ENCODE measurements at regions not wholly inside any gene's neighbourhood (a gene's known extent, or its start where the extent isn't known, plus 50 kb on each side); places are given as distances from the start of the nearest gene placed in this dataset.

GRCh38 chr6:22418714-22419113 lies 121.9 kb upstream of the PRL start:
- H2BK5ac ChIP-seq (ENCODE audit: low read length) = no peak overlapping the region
- no peak overlapping the region for H3K56ac ChIP-seq (ENCODE audit: low read length)
- no peak overlapping the region for H2BK15ac ChIP-seq (replicated peaks; ENCODE audit: low read depth)
- H3K27me3 ChIP-seq (ENCODE audit: insufficient read depth, low read length, poor library complexity) = no peaks in the 10 kb centered on the region
- H3K36me3 ChIP-seq (ENCODE audit: control insufficient read depth, insufficient read depth, low read length) = no peaks in the 10 kb centered on the region
- no peaks in the 10 kb centered on the region for H3K4me1 ChIP-seq (ENCODE audit: control insufficient read depth, low read depth, low read length)
- no CpG with 5 or more reads among the region's 1 CpG for WGBS (ENCODE audit: extremely low coverage, insufficient coverage, low lambda C conversion rate)
- no peak overlapping the region for H3K27ac ChIP-seq (ENCODE audit: low read depth, low read length)
- H3K4me3 ChIP-seq (ENCODE audit: low read length) = no peak overlapping the region
- no peak overlapping the region for H3K4ac ChIP-seq (ENCODE audit: low read depth, low read length)
- H3K23ac ChIP-seq (ENCODE audit: low read length) = no peak overlapping the region
- DNase-seq = no peak
- no peaks in the 10 kb centered on the region for H3K79me1 ChIP-seq (ENCODE audit: low read length)
- H2AK5ac ChIP-seq (ENCODE audit: low read length) = no peak overlapping the region
- H4K5ac ChIP-seq (ENCODE audit: low read length) = no peak overlapping the region
- H3K18ac ChIP-seq (ENCODE audit: low read length) = no peak overlapping the region
- H3K9ac ChIP-seq (ENCODE audit: low read length) = no peak overlapping the region
- H3K79me2 ChIP-seq (ENCODE audit: control insufficient read depth, insufficient read depth, low read length) = no peaks in the 10 kb centered on the region
- no peak overlapping the region for H2BK120ac ChIP-seq (ENCODE audit: low read depth, low read length)
- H4K8ac ChIP-seq (ENCODE audit: low read depth, low read length) = no peak overlapping the region
- H3K4me2 ChIP-seq (ENCODE audit: low read length) = no peak overlapping the region

- Histone ChIP-seq H3K56ac (ENCODE audit: low read length) (no peak overlapping the region), H3K36me3 (ENCODE audit: control insufficient read depth, insufficient read depth, low read length) (no peaks in the 10 kb centered on the region), H2BK5ac (ENCODE audit: low read length) (no peak overlapping the region), H3K79me1 (ENCODE audit: low read length) (no peaks in the 10 kb centered on the region), H3K9ac (ENCODE audit: low read length) (no peak overlapping the region), H3K18ac (ENCODE audit: low read length) (no peak overlapping the region), H2AK5ac (ENCODE audit: low read length) (no peak overlapping the region), H4K8ac (ENCODE audit: low read depth, low read length) (no peak overlapping the region), H3K4me3 (ENCODE audit: low read length) (no peak overlapping the region), H3K4me1 (ENCODE audit: control insufficient read depth, low read depth, low read length) (no peaks in the 10 kb centered on the region), H2BK120ac (ENCODE audit: low read depth, low read length) (no peak overlapping the region), H3K4me2 (ENCODE audit: low read length) (no peak overlapping the region), H2BK15ac (replicated peaks; ENCODE audit: low read depth) (no peak overlapping the region), H3K79me2 (ENCODE audit: control insufficient read depth, insufficient read depth, low read length) (no peaks in the 10 kb centered on the region), H3K23ac (ENCODE audit: low read length) (no peak overlapping the region), H3K27me3 (ENCODE audit: insufficient read depth, low read length, poor library complexity) (no peaks in the 10 kb centered on the region), H4K5ac (ENCODE audit: low read length) (no peak overlapping the region), H3K27ac (ENCODE audit: low read depth, low read length) (no peak overlapping the region), H3K4ac (ENCODE audit: low read depth, low read length) (no peak overlapping the region)
- no peak for DNase-seq
- WGBS (ENCODE audit: extremely low coverage, insufficient coverage, low lambda C conversion rate) = no CpG with 5 or more reads among the region's 2 CpGs
Observed at GRCh38 chr6:22421198-22421597, 124.4 kb upstream of the PRL start.

GRCh38 chr6:22424196-22424595 lies 127.4 kb upstream of the PRL start:
- Histone ChIP-seq H3K56ac (ENCODE audit: low read length) (no peak overlapping the region), H2AK5ac (ENCODE audit: low read length) (no peak overlapping the region), H4K8ac (ENCODE audit: low read depth, low read length) (no peak overlapping the region), H4K5ac (ENCODE audit: low read length) (no peak overlapping the region), H3K4ac (ENCODE audit: low read depth, low read length) (no peak overlapping the region), H2BK5ac (ENCODE audit: low read length) (no peak overlapping the region), H3K4me2 (ENCODE audit: low read length) (no peak overlapping the region), H3K79me1 (ENCODE audit: low read length) (no peaks in the 10 kb centered on the region), H2BK15ac (replicated peaks; ENCODE audit: low read depth) (no peak overlapping the region), H3K4me3 (ENCODE audit: low read length) (no peak overlapping the region), H3K9ac (ENCODE audit: low read length) (no peak overlapping the region), H3K4me1 (ENCODE audit: control insufficient read depth, low read depth, low read length) (no peaks in the 10 kb centered on the region), H3K36me3 (ENCODE audit: control insufficient read depth, insufficient read depth, low read length) (no peaks in the 10 kb centered on the region), H3K79me2 (ENCODE audit: control insufficient read depth, insufficient read depth, low read length) (no peaks in the 10 kb centered on the region), H3K27me3 (ENCODE audit: insufficient read depth, low read length, poor library complexity) (no peaks in the 10 kb centered on the region), H3K23ac (ENCODE audit: low read length) (no peak overlapping the region), H3K18ac (ENCODE audit: low read length) (no peak overlapping the region), H2BK120ac (ENCODE audit: low read depth, low read length) (no peak overlapping the region), H3K27ac (ENCODE audit: low read depth, low read length) (no peak overlapping the region)
- no CpG with 5 or more reads among the region's 2 CpGs for WGBS (ENCODE audit: extremely low coverage, insufficient coverage, low lambda C conversion rate)
- DNase-seq = no peak

GRCh38 chr6:22432060-22432459 lies 135.2 kb upstream of the PRL start:
- no CpG with 5 or more reads among the region's 2 CpGs for WGBS (ENCODE audit: extremely low coverage, insufficient coverage, low lambda C conversion rate)
- Histone ChIP-seq H3K36me3 (ENCODE audit: control insufficient read depth, insufficient read depth, low read length) (no peaks in the 10 kb centered on the region), H4K5ac (ENCODE audit: low read length) (no peak overlapping the region), H3K4me3 (ENCODE audit: low read length) (no peak overlapping the region), H3K56ac (ENCODE audit: low read length) (no peak overlapping the region), H2BK5ac (ENCODE audit: low read length) (no peak overlapping the region), H3K4ac (ENCODE audit: low read depth, low read length) (no peak overlapping the region), H3K9ac (ENCODE audit: low read length) (no peak overlapping the region), H3K4me1 (ENCODE audit: control insufficient read depth, low read depth, low read length) (no peaks in the 10 kb centered on the region), H2AK5ac (ENCODE audit: low read length) (no peak overlapping the region), H3K23ac (ENCODE audit: low read length) (no peak overlapping the region), H3K27ac (ENCODE audit: low read depth, low read length) (no peak overlapping the region), H3K18ac (ENCODE audit: low read length) (no peak overlapping the region), H4K8ac (ENCODE audit: low read depth, low read length) (no peak overlapping the region), H3K79me1 (ENCODE audit: low read length) (no peaks in the 10 kb centered on the region), H2BK15ac (replicated peaks; ENCODE audit: low read depth) (no peak overlapping the region), H3K27me3 (ENCODE audit: insufficient read depth, low read length, poor library complexity) (no peaks in the 10 kb centered on the region), H2BK120ac (ENCODE audit: low read depth, low read length) (no peak overlapping the region), H3K4me2 (ENCODE audit: low read length) (no peak overlapping the region), H3K79me2 (ENCODE audit: control insufficient read depth, insufficient read depth, low read length) (no peaks in the 10 kb centered on the region)
- DNase-seq = no peak

- Histone ChIP-seq H3K79me2 (ENCODE audit: control insufficient read depth, insufficient read depth, low read length) (no peaks in the 10 kb centered on the region), H3K18ac (ENCODE audit: low read length) (no peak overlapping the region), H3K23ac (ENCODE audit: low read length) (no peak overlapping the region), H3K4me2 (ENCODE audit: low read length) (no peak overlapping the region), H3K9ac (ENCODE audit: low read length) (no peak overlapping the region), H3K56ac (ENCODE audit: low read length) (no peak overlapping the region), H4K8ac (ENCODE audit: low read depth, low read length) (no peak overlapping the region), H3K27me3 (ENCODE audit: insufficient read depth, low read length, poor library complexity) (no peaks in the 10 kb centered on the region), H2BK5ac (ENCODE audit: low read length) (no peak overlapping the region), H2BK120ac (ENCODE audit: low read depth, low read length) (no peak overlapping the region), H2AK5ac (ENCODE audit: low read length) (no peak overlapping the region), H4K5ac (ENCODE audit: low read length) (no peak overlapping the region), H3K36me3 (ENCODE audit: control insufficient read depth, insufficient read depth, low read length) (no peaks in the 10 kb centered on the region), H2BK15ac (replicated peaks; ENCODE audit: low read depth) (no peak overlapping the region), H3K4ac (ENCODE audit: low read depth, low read length) (no peak overlapping the region), H3K79me1 (ENCODE audit: low read length) (no peaks in the 10 kb centered on the region), H3K4me3 (ENCODE audit: low read length) (no peak overlapping the region), H3K4me1 (ENCODE audit: control insufficient read depth, low read depth, low read length) (no peaks in the 10 kb centered on the region), H3K27ac (ENCODE audit: low read depth, low read length) (no peak overlapping the region)
- no CpG with 5 or more reads among the region's 6 CpGs for WGBS (ENCODE audit: extremely low coverage, insufficient coverage, low lambda C conversion rate)
- no peak for DNase-seq
Observed at GRCh38 chr6:22433745-22434144, 135.6 kb upstream of the HDGFL1 start.

GRCh38 chr6:22435151-22435550 lies 134.2 kb upstream of the HDGFL1 start:
- Histone ChIP-seq H3K27me3 (ENCODE audit: insufficient read depth, low read length, poor library complexity) (no peaks in the 10 kb centered on the region), H3K4me3 (ENCODE audit: low read length) (no peak overlapping the region), H2AK5ac (ENCODE audit: low read length) (no peak overlapping the region), H2BK5ac (ENCODE audit: low read length) (no peak overlapping the region), H3K27ac (ENCODE audit: low read depth, low read length) (no peak overlapping the region), H4K8ac (ENCODE audit: low read depth, low read length) (no peak overlapping the region), H3K4me2 (ENCODE audit: low read length) (no peak overlapping the region), H3K79me2 (ENCODE audit: control insufficient read depth, insufficient read depth, low read length) (no peaks in the 10 kb centered on the region), H3K23ac (ENCODE audit: low read length) (no peak overlapping the region), H2BK15ac (replicated peaks; ENCODE audit: low read depth) (no peak overlapping the region), H3K36me3 (ENCODE audit: control insufficient read depth, insufficient read depth, low read length) (no peaks in the 10 kb centered on the region), H3K4me1 (ENCODE audit: control insufficient read depth, low read depth, low read length) (no peaks in the 10 kb centered on the region), H3K79me1 (ENCODE audit: low read length) (no peaks in the 10 kb centered on the region), H3K9ac (ENCODE audit: low read length) (no peak overlapping the region), H4K5ac (ENCODE audit: low read length) (no peak overlapping the region), H3K56ac (ENCODE audit: low read length) (no peak overlapping the region), H2BK120ac (ENCODE audit: low read depth, low read length) (no peak overlapping the region), H3K18ac (ENCODE audit: low read length) (no peak overlapping the region), H3K4ac (ENCODE audit: low read depth, low read length) (no peak overlapping the region)
- DNase-seq = no peak
- no CpG with 5 or more reads among the region's 4 CpGs for WGBS (ENCODE audit: extremely low coverage, insufficient coverage, low lambda C conversion rate)
